Muscle of leg (tissue), 3 donors: ENCODE measurements at regions not wholly inside any gene's neighbourhood (a gene's known extent, or its start where the extent isn't known, plus 50 kb on each side); places are given as distances from the start of the nearest gene placed in this dataset.

Experiments used
- DNase-seq: peaks from one replicate; pipeline ENCODE4 v3.0.0; 2013
- H3K27ac ChIP-seq: one replicate; pipeline ENCODE4 v1.5.1; 2013; ENCODE audit warnings: mild to moderate bottlenecking, low read length, control low read depth
- H3K27me3 ChIP-seq: one replicate; pipeline ENCODE4 v1.6.1; 2013; ENCODE audit warnings: low read length; ENCODE audit not compliant: control insufficient read depth, insufficient read depth
- H3K36me3 ChIP-seq: one replicate; pipeline ENCODE4 v1.6.1; 2013; ENCODE audit warnings: low read length; ENCODE audit not compliant: control insufficient read depth, insufficient read depth
- H3K4me1 ChIP-seq: one replicate; pipeline ENCODE4 v1.6.1; 2013; ENCODE audit warnings: low read length; ENCODE audit not compliant: control insufficient read depth, insufficient read depth
- H3K4me3 ChIP-seq: one replicate; pipeline ENCODE4 v1.5.1; 2013; ENCODE audit warnings: low read length, control low read depth
- H3K9me3 ChIP-seq: replicated peaks from 2 replicates; pipeline ENCODE4 v1.6.1; 2013; ENCODE audit warnings: low read depth, low read length; ENCODE audit not compliant: control insufficient read depth
- WGBS: methylation state at CpG from one replicate; pipeline ENCODE4 v1.1.5; 2013; ENCODE audit warnings: missing lambda C conversion rate; ENCODE audit not compliant: insufficient coverage; 5-methylcytosine and 5-hydroxymethylcytosine counted together

- peaks cover 6% of the 10 kb centered on the region for H3K9me3 ChIP-seq
- DNase-seq, result no peak
- H3K27me3 ChIP-seq, result no peaks in the 10 kb centered on the region
- no peaks in the 10 kb centered on the region for H3K4me1 ChIP-seq
- H3K4me3 ChIP-seq, result no peak overlapping the region
- no peak overlapping the region for H3K27ac ChIP-seq
- H3K36me3 ChIP-seq, result no peaks in the 10 kb centered on the region
Observed at GRCh38 chr12:85664429-85664828, 171.8 kb downstream of the RASSF9 start.

- Histone ChIP-seq H3K27me3 (no peaks in the 10 kb centered on the region), H3K36me3 (no peaks in the 10 kb centered on the region), H3K4me1 (no peaks in the 10 kb centered on the region), H3K4me3 (no peak overlapping the region), H3K27ac (no peak overlapping the region), H3K9me3 (no peaks in the 10 kb centered on the region)
- WGBS, result no CpG with 5 or more reads among the region's 1 CpG
- no peak for DNase-seq
Observed at GRCh38 chr12:85669911-85670310, 166.3 kb downstream of the RASSF9 start.

- no peak overlapping the region for H3K4me3 ChIP-seq
- no peak overlapping the region for H3K27ac ChIP-seq
- H3K4me1 ChIP-seq, result no peaks in the 10 kb centered on the region
- no peaks in the 10 kb centered on the region for H3K9me3 ChIP-seq
- H3K36me3 ChIP-seq, result no peaks in the 10 kb centered on the region
- H3K27me3 ChIP-seq, result no peaks in the 10 kb centered on the region
- no peak for DNase-seq
Observed at GRCh38 chr12:85672436-85672835, 163.8 kb downstream of the RASSF9 start.

- Histone ChIP-seq H3K9me3 (no peaks in the 10 kb centered on the region), H3K27me3 (no peaks in the 10 kb centered on the region), H3K27ac (no peak overlapping the region), H3K4me1 (no peaks in the 10 kb centered on the region), H3K4me3 (no peak overlapping the region), H3K36me3 (no peaks in the 10 kb centered on the region)
- WGBS, result 82% methylated on average over 2 of the region's 3 CpGs
- DNase-seq, result no peak
Observed at GRCh38 chr12:85673921-85674420, 162.2 kb downstream of the RASSF9 start.

GRCh38 chr12:85676816-85677749 lies 159.1 kb downstream of the RASSF9 start:
- H3K36me3 ChIP-seq, result no peaks in the 10 kb centered on the region
- H3K4me3 ChIP-seq, result no peak overlapping the region
- no peak overlapping the region for H3K27ac ChIP-seq
- H3K27me3 ChIP-seq, result no peaks in the 10 kb centered on the region
- H3K9me3 ChIP-seq, result no peaks in the 10 kb centered on the region
- WGBS, result no CpG with 5 or more reads among the region's 4 CpGs
- H3K4me1 ChIP-seq, result no peaks in the 10 kb centered on the region
- no peak for DNase-seq

- no CpG with 5 or more reads among the region's 1 CpG for WGBS
- H3K4me3 ChIP-seq, result no peak overlapping the region
- no peak overlapping the region for H3K27ac ChIP-seq
- no peaks in the 10 kb centered on the region for H3K9me3 ChIP-seq
- H3K4me1 ChIP-seq, result no peaks in the 10 kb centered on the region
- no peaks in the 10 kb centered on the region for H3K27me3 ChIP-seq
- DNase-seq, result no peak
- H3K36me3 ChIP-seq, result no peaks in the 10 kb centered on the region
Observed at GRCh38 chr12:85679296-85679695, 156.9 kb downstream of the RASSF9 start.

DNA sequence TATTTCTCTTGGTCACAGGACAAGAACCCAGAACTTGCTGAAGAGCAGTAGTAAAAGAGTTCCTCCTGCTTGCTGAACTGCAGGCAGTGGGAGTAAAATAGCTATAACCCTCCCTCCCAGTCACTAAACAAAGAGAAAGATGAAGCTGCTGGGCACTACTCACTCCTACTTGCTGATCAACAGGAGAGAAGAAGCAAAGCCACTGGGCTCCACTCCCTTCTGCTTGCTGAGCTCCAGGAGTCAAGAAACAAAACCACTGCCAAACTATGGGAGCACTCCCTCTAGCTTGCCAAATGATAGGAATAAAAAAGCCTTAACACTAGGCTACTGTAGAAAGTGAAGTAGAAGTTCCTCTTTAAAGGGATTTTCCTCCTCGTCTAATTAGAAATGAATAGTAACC lies 155.3 kb downstream of the RASSF9 start:
- DNase-seq, result no peak
- Histone ChIP-seq H3K27ac (no peak overlapping the region), H3K27me3 (no peaks in the 10 kb centered on the region), H3K9me3 (no peaks in the 10 kb centered on the region), H3K36me3 (no peaks in the 10 kb centered on the region), H3K4me3 (no peak overlapping the region), H3K4me1 (no peaks in the 10 kb centered on the region)
- WGBS, result no CpG with 5 or more reads among the region's 1 CpG

DNA sequence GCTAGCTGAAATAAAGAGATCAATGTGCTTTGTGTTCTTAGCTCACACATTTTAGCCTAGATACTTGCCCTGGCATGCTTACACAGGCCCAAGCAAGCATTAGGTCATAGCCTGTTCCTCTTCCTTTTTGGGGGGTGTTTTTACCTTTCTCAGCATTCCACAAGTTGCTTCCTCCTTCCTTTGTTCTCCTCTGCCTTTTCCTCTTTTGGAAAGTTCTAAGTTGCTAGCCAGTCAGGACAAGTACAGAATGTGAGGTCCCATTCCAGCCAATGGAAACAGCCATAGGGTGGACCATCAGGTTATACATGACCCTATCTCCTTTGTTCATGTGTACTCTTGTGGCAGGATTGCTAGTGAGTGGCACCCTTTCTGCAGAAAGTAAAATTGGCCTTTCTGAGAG lies 154.9 kb downstream of the RASSF9 start:
- H3K27me3 ChIP-seq, result no peaks in the 10 kb centered on the region
- no peak overlapping the region for H3K27ac ChIP-seq
- H3K4me1 ChIP-seq, result no peaks in the 10 kb centered on the region
- H3K9me3 ChIP-seq, result no peaks in the 10 kb centered on the region
- no peak overlapping the region for H3K4me3 ChIP-seq
- DNase-seq, result no peak
- H3K36me3 ChIP-seq, result no peaks in the 10 kb centered on the region

DNA sequence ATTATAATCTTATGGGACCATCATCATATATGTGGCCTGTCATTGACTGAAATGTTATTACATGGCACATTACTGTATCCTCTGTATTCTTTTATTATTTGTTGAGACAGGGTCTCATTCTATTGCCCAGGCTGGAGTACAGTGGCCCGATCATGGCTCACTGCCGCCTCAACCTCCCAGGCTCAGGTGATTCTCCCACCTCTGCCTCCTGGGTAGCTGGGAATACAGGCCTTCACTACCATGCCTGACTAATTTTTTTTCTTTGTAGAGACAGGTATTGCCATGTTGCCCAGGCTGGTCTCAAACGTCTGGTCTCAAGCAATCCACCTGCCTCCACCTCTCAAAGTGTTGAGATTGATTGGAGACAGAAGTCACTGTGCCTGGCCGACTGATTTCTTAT lies 153.2 kb downstream of the RASSF9 start:
- no CpG with 5 or more reads among the region's 4 CpGs for WGBS
- H3K27me3 ChIP-seq, result no peaks in the 10 kb centered on the region
- no peak overlapping the region for H3K4me3 ChIP-seq
- H3K4me1 ChIP-seq, result no peaks in the 10 kb centered on the region
- H3K27ac ChIP-seq, result no peak overlapping the region
- no peaks in the 10 kb centered on the region for H3K9me3 ChIP-seq
- DNase-seq, result no peak
- H3K36me3 ChIP-seq, result no peaks in the 10 kb centered on the region

DNA sequence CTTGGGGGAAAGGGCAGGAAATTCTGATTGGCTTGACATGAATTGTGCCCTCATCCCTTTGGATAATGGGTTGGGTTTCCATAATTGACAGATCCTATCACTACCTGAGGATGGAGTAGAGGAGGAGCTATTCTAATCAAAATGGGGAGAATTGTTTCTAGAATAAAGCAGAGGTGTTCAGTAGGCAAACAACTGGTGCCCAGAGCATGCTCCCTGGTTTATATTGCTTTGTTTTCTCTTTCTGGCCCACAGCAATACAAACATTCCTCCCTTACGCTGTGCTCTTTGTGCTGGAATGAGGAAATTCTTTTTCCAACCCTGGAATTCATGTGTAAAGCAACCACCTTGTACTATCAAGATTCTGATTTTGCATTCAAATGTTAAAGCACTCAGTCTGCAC lies 147.4 kb downstream of the RASSF9 start:
- DNase-seq, result no peak
- 0% methylated on average over 1 of the region's 1 CpG for WGBS
- no peaks in the 10 kb centered on the region for H3K9me3 ChIP-seq
- no peak overlapping the region for H3K27ac ChIP-seq
- H3K4me1 ChIP-seq, result no peaks in the 10 kb centered on the region
- H3K36me3 ChIP-seq, result no peaks in the 10 kb centered on the region
- no peaks in the 10 kb centered on the region for H3K27me3 ChIP-seq
- H3K4me3 ChIP-seq, result no peak overlapping the region

- DNase-seq, result no peak
- 83% methylated on average over 1 of the region's 3 CpGs for WGBS
Observed at GRCh38 chr12:85690146-85690545, 146.1 kb downstream of the RASSF9 start.

More at GRCh38 chr12:85690146-85690545, 146.1 kb downstream of the RASSF9 start:
- no peaks in the 10 kb centered on the region for H3K27me3 ChIP-seq
- no peaks in the 10 kb centered on the region for H3K4me1 ChIP-seq
- no peak overlapping the region for H3K27ac ChIP-seq
- H3K36me3 ChIP-seq, result no peaks in the 10 kb centered on the region
- no peak overlapping the region for H3K4me3 ChIP-seq
- H3K9me3 ChIP-seq, result no peaks in the 10 kb centered on the region
